Ectodermal cell (in vitro differentiated cells): ENCODE measurements at regions not wholly inside any gene's neighbourhood (a gene's known extent, or its start where the extent isn't known, plus 50 kb on each side); places are given as distances from the start of the nearest gene placed in this dataset.

Experiments
- H3K27ac ChIP-seq: 2 replicates; pipeline ENCODE4 v1.7.0; 2013; ENCODE audit warnings: mild to moderate bottlenecking, low read depth, low read length; ENCODE audit not compliant: insufficient read depth, poor library complexity, severe bottlenecking
- H3K27me3 ChIP-seq: 2 replicates; pipeline ENCODE4 v1.7.0; 2013; ENCODE audit warnings: mild to moderate bottlenecking, low read length; ENCODE audit not compliant: insufficient read depth, control insufficient read depth, poor library complexity, severe bottlenecking
- H3K36me3 ChIP-seq: one replicate; pipeline ENCODE4 v1.7.0; 2013; ENCODE audit warnings: low read length; ENCODE audit not compliant: control insufficient read depth, insufficient read depth
- H3K4me1 ChIP-seq: one replicate; pipeline ENCODE4 v1.7.0; 2013; ENCODE audit warnings: low read length; ENCODE audit not compliant: control insufficient read depth, insufficient read depth
- H3K4me3 ChIP-seq: 2 replicates; pipeline ENCODE4 v1.7.0; 2013; ENCODE audit warnings: low read depth, low read length, control low read depth; ENCODE audit not compliant: insufficient read depth
- H3K9me3 ChIP-seq: 2 replicates; pipeline ENCODE4 v1.7.0; 2013; ENCODE audit warnings: mild to moderate bottlenecking, low read length, moderate library complexity; ENCODE audit not compliant: control insufficient read depth
- WGBS, 2 experiments: methylation state at CpG; one replicate each; pipeline ENCODE4 v1.1.7; 2013; ENCODE audit warnings: missing lambda C conversion rate in 2 of 2; 5-methylcytosine and 5-hydroxymethylcytosine counted together

GRCh38 chr5:159439002-159439401, 108.7 kb upstream of the IL12B start:
- WGBS, 2 experiments = 91 to 95% methylated on average over 2 of the region's 2 CpGs
- Histone ChIP-seq H3K9me3 (no peaks in the 10 kb centered on the region), H3K27me3 (no peaks in the 10 kb centered on the region), H3K36me3 (no peaks in the 10 kb centered on the region), H3K4me1 (peaks cover 6% of the 10 kb centered on the region), H3K4me3 (no peak overlapping the region), H3K27ac (no peak overlapping the region)

GRCh38 chr5:159440235-159440634, 109.9 kb upstream of the IL12B start:
- WGBS, 2 experiments = 92 to 96% methylated on average over 7 of the region's 7 CpGs
- H3K27me3 ChIP-seq = no peaks in the 10 kb centered on the region

GRCh38 chr5:159440968-159441367, 110.7 kb upstream of the IL12B start:
- 96 to 97% methylated on average over 2 to 4 of the region's 4 CpGs for WGBS, 2 experiments

More at GRCh38 chr5:159440235-159440634, 109.9 kb upstream of the IL12B start:
- no peak overlapping the region for H3K27ac ChIP-seq
- H3K4me1 ChIP-seq = peaks cover 6% of the 10 kb centered on the region
- no peak overlapping the region for H3K4me3 ChIP-seq
- H3K9me3 ChIP-seq = no peaks in the 10 kb centered on the region
- no peaks in the 10 kb centered on the region for H3K36me3 ChIP-seq

GRCh38 chr5:159441441-159441840, 111.2 kb upstream of the IL12B start:
- H3K36me3 ChIP-seq = no peaks in the 10 kb centered on the region
- 69% methylated on average over 3 of the region's 3 CpGs for WGBS, 2 experiments
- H3K4me3 ChIP-seq = no peak overlapping the region
- H3K9me3 ChIP-seq = no peaks in the 10 kb centered on the region
- no peak overlapping the region for H3K27ac ChIP-seq
- peaks cover 6% of the 10 kb centered on the region for H3K4me1 ChIP-seq
- no peaks in the 10 kb centered on the region for H3K27me3 ChIP-seq

More at GRCh38 chr5:159440968-159441367, 110.7 kb upstream of the IL12B start:
- Histone ChIP-seq H3K27me3 (no peaks in the 10 kb centered on the region), H3K4me1 (peaks cover 6% of the 10 kb centered on the region), H3K9me3 (no peaks in the 10 kb centered on the region), H3K27ac (no peak overlapping the region), H3K36me3 (no peaks in the 10 kb centered on the region), H3K4me3 (no peak overlapping the region)

GRCh38 chr5:159442206-159442850, 112.0 kb upstream of the IL12B start:
- 33 to 42% methylated on average over 12 of the region's 12 CpGs for WGBS, 2 experiments
- Histone ChIP-seq H3K36me3 (no peaks in the 10 kb centered on the region), H3K4me1 (peaks cover 6% of the 10 kb centered on the region), H3K4me3 (no peak overlapping the region), H3K27me3 (no peaks in the 10 kb centered on the region), H3K27ac (no peak overlapping the region), H3K9me3 (no peaks in the 10 kb centered on the region)

- no peaks in the 10 kb centered on the region for H3K9me3 ChIP-seq
- peaks cover 6% of the 10 kb centered on the region for H3K4me1 ChIP-seq
- H3K36me3 ChIP-seq = no peaks in the 10 kb centered on the region
- H3K4me3 ChIP-seq = no peak overlapping the region
- H3K27ac ChIP-seq = no peak overlapping the region
- 54 to 68% methylated on average over 4 to 5 of the region's 6 CpGs for WGBS, 2 experiments
- H3K27me3 ChIP-seq = no peaks in the 10 kb centered on the region
Measured at GRCh38 chr5:159444441-159445082, 114.3 kb upstream of the IL12B start.

- Histone ChIP-seq H3K4me3 (no peak overlapping the region), H3K4me1 (peaks cover 5% of the 10 kb centered on the region)
- 86 to 100% methylated on average over 1 of the region's 1 CpG for WGBS, 2 experiments
Measured at GRCh38 chr5:159447116-159447515, 116.8 kb upstream of the IL12B start.

GRCh38 chr5:159448841-159449407, 118.6 kb upstream of the IL12B start:
- WGBS, 2 experiments = 87 to 92% methylated on average over 5 of the region's 5 CpGs
- no peaks in the 10 kb centered on the region for H3K36me3 ChIP-seq
- H3K4me1 ChIP-seq = no peaks in the 10 kb centered on the region
- H3K27ac ChIP-seq = no peak overlapping the region
- no peaks in the 10 kb centered on the region for H3K9me3 ChIP-seq
- no peak overlapping the region for H3K4me3 ChIP-seq
- no peaks in the 10 kb centered on the region for H3K27me3 ChIP-seq

More at GRCh38 chr5:159447116-159447515, 116.8 kb upstream of the IL12B start:
- Histone ChIP-seq H3K27me3 (no peaks in the 10 kb centered on the region), H3K27ac (no peak overlapping the region), H3K9me3 (no peaks in the 10 kb centered on the region), H3K36me3 (no peaks in the 10 kb centered on the region)

- Histone ChIP-seq H3K27me3 (no peaks in the 10 kb centered on the region), H3K4me1 (no peaks in the 10 kb centered on the region), H3K27ac (no peak overlapping the region), H3K4me3 (no peak overlapping the region), H3K36me3 (no peaks in the 10 kb centered on the region), H3K9me3 (no peaks in the 10 kb centered on the region)
- 89 to 93% methylated on average over 6 to 7 of the region's 7 CpGs for WGBS, 2 experiments
Measured at GRCh38 chr5:159449925-159450324, 119.6 kb upstream of the IL12B start.

GRCh38 chr5:159450417-159450816, 120.1 kb upstream of the IL12B start:
- H3K36me3 ChIP-seq = no peaks in the 10 kb centered on the region
- H3K4me1 ChIP-seq = no peaks in the 10 kb centered on the region
- H3K27ac ChIP-seq = no peak overlapping the region
- H3K9me3 ChIP-seq = no peaks in the 10 kb centered on the region
- H3K4me3 ChIP-seq = no peak overlapping the region
- H3K27me3 ChIP-seq = no peaks in the 10 kb centered on the region
- 93 to 94% methylated on average over 4 of the region's 4 CpGs for WGBS, 2 experiments
